Adrenal gland (tissue), 5 donors: ENCODE measurements at regions not wholly inside any gene's neighbourhood (a gene's known extent, or its start where the extent isn't known, plus 50 kb on each side); places are given as distances from the start of the nearest gene placed in this dataset.

Source experiments
- CTCF ChIP-seq, 6 experiments: fragments of 450-650 bp in 4 of 6; fragments of 200-600 bp in 2 of 6; sonication (generic) in 1 of 6; IDR thresholded peaks; 1 replicate in 5 of 6; 2 replicates in 1 of 6; pipeline versions ENCODE4 v1.5.1 to v1.8.0; 2016 to 2021; ENCODE audit warnings: antibody characterized with exemption in 6 of 6, mild to moderate bottlenecking in 2 of 6, moderate library complexity in 1 of 6
- POLR2A ChIP-seq, 2 donors: fragments of 450-650 bp; IDR thresholded peaks; one replicate each; pipeline ENCODE4 v1.6.1; 2017; ENCODE audit warnings: antibody characterized with exemption in 2 of 2, mild to moderate bottlenecking in 2 of 2, moderate library complexity in 1 of 2
- donor health status: DM: no; HTN: no; CAD: no.

- TF ChIP-seq CTCF (IDR thresholded peaks at IDR 0.05) (no peak), POLR2A (IDR thresholded peaks at IDR 0.05) (no peak)
These were observed 53.9 kb upstream of the SETBP1 start for GRCh38 chr18:44626807-44627206.
